HCEC 1CT (cell line): ENCODE measurements at regions not wholly inside any gene's neighbourhood (a gene's known extent, or its start where the extent isn't known, plus 50 kb on each side); places are given as distances from the start of the nearest gene placed in this dataset.
"Not testable (repeated sequence)": the region's sequence is repeated elsewhere in the genome, so short reads cannot be mapped to it uniquely, and the experiment has no call there.

Experiments used
- DNase-seq: peaks from one replicate; pipeline ENCODE4 v3.0.0-alpha.2; 2017

DNA sequence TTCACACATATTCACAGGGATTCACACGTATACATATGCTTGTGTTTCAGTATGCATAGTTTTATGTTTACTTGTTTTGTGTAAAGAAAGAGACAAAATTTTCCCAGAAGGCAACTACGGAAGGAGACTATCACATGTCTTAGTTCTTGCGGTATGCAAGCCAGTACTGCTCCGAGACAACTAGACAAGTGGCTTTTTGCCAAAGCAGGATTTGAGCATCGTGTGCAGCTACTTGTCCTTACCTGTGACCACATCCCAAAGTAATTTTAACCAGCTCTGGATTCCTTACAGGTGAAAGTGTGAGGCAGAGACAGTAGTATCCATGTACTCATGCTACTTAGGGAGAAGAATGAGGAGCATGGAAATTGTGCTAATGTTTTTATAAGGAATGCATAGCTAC, 591.4 kb upstream of the NR2F2 start:
- DNase-seq, result no peak

DNA sequence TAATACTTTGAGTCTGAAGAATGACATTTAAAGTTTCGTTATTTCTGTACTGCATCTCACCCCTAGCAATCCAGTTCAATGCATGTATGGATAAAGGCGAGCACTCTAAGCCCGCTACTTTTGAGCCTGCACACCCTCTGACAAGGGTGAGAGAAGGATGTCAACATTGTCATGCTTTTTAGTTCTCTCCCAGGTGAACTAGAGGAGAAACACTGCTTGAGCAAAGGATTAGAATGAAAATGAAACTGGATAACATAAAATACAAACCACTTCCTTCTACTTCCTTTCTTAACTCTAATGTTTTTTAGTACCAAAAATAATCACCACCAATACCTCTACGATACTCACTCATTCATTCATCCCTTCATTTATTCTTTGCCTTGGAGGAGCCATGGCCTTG, 588.7 kb upstream of the NR2F2 start:
- DNase-seq, result no peak

DNA sequence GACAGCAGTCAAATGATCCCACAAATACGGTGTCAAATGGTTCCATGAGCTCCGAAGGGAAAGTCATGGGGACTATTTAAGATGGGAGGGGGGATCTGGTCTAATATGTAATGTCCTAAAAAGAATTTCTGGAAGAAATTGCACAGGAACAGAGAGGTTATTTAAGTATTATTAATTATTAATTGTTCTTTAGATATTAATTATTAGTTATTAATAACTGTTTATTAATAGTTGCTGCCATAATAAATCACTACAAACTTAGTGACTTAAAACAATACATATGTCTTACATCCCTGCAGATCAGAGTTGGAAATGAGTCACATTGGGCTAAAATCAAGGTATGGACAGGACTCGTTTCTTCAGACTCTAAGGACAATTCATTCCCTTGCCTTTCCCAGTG, 588.2 kb upstream of the NR2F2 start:
- no peak for DNase-seq

DNA sequence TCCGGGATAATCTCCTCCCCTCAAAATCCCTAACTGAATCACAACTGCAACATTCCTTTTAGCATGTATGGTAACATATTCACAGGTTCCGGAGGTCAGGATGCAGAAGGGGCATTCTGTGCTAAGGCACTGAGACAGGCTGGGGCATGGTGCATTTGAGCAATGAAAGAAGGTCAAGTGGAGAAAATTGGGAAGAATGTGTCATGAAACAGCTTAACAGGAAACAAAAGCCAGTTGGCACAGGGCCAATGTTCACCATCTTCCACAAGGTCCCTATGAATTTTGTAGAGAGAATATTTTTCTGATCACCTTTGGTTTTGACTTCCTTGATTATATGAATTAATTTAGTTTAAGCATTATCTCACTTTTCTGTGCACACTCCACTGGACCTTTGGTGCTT, 587.7 kb upstream of the NR2F2 start:
- no peak for DNase-seq

DNA sequence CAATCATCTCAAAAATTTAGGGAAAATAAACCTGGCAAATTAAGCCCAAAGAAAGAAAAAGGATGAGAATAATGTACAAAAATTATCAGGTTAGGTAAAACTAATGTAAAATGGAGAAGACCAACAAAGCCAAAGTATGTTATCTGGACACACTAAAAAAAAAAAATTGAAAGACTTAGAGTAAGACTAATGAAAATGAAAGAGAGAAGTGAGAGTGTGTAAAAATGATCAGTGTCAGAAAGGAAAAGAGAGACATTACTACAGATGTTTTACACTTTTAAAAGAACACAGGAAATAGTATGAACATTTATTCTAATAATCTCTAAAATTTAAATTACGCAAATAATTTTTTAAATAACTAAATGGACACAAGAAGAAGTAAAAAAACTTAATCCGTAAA, 573.3 kb upstream of the NR2F2 start:
- DNase-seq, result no peak

DNA sequence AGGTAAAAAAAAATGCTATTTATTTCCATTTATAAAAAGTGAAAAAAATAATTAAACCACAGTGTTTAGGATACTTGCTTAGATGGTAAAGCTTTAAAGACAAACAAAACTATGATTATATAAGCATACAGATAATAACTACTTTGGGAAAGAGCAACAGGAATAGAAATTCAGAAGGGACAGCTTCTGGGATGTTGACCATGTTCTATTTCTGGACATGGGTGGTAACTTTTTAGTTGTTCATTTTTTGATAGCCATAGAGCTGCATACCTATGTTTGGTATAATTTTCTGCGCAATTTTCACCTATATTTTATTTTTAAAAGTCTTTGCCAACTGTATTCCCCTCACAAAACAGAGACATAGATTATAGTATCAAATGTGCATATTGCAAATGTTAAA, 572.0 kb upstream of the NR2F2 start:
- no peak for DNase-seq

DNA sequence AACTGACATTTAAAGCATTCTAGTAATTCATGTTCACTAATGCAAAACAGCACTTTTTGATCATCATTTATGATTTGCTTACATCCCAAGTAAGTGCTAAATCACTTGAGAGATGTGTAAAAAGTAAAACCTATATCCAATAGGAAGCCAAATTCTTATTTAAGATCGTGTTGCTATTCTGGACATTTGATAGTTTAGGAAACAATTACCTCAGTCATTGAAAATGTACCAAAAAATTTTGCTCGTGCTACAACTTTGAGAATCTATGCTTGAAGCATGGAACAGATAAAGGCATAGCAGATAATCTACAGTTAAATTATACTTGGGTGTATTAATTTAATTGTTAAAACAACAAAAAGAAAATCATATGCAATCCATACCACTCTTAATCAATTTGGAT, 571.6 kb upstream of the NR2F2 start:
- no peak for DNase-seq

DNA sequence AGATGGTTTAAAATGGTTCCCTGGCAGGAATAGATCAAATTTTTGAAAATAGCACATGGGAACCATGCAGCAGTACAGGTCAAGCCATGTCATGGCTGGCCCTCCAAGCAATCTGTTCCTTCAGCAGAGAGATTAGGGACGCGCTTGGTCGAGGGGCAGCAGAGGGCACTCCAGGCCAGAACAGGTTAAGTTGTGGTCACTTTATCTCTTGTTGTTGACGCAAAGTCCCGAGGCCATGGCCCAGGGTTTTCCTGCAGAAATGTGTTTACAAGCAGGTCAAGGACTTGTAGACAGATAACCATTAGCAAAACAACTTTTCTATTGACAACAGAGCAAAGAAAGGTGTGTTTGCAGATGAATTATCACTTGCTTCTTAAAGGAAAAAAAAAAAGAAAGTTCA, 570.0 kb upstream of the NR2F2 start:
- peak; percentile 17 for DNase-seq

DNA sequence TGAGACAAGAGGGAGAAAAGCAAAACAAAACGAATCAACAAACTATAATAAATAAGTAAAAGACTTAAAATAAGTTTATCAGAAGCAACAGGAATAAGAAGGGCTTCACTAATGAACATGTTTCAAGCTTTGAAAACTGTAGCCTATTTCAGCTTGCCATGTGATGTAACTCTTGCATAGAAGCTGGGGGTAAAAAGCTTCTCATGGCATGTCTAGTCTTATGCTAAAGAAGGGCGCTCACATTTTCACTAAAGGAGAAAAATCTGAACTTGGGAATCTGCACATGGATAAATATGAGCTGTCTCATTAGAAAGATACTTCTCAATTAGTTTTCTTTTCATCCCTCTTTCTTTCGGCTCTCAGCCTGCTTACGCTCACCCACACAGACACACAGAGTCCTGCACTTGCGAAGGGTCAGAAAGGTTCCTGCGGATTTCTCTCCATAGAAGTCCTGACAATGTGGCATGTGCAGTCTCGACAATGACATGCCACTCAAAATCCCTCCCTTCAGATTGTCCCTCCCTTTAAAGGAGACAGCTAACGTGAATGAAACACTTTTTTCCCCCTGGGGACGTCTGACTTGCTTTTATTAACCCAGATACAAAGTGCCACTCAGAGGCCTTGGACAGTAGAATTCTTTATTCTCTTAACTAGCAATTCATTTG, 568.9 kb upstream of the NR2F2 start:
- no peak for DNase-seq

DNA sequence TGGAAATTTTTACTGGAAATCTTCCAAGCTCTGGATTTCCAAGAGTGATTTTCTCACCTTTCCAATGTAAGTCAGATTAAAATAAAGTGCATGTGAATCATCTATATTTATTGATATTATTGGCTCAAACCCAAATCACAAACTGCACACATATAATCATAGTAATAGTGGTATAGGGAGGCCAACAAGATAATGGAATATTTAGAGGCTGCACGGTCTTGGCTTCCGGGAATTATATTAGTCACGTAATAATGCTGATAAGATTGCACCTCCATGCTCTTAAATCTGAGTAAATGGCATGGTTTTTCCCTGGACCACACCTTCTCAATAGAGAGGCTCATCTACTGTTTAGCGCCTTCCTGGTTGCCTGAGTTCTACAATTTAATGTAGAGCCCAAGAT, 567.1 kb upstream of the NR2F2 start:
- no peak for DNase-seq

DNA sequence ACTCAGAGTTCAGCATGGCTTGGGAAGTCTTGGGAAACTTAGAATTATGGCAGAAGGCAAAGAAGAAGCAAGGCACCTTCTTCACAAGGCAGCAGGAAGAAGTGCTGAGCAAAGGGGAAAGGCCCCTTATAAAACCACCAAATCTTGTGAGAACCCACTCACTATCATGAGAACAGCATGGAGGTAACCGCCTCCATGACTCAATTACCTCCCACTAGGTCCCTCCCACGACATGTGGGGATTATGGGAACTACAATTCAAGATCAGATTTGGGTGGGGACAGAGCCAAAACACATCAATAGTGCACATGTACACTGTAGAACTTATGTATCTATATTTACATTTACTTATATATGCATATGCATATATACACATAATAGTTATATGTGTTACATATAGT, 565.3 kb upstream of the NR2F2 start:
- DNase-seq, result no peak

DNA sequence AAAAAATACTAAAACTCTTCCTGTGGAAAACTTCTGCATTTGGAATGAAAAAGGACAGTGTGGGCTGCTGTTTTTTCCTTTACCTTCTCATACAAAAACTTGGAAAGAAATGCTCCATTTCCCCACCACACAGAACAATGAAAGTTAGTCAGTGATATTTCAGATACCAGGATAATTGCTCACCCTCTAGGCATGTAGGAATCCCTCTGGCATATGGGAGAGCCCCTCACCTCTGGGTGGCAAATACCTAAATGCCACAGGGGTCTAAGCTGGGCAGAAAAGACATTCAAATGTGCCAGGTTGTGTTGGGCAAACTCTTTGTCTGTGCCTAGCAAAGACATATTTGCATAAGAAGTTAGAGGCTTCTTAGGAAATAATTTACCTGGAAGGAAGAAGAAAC, 560.3 kb upstream of the NR2F2 start:
- peak; percentile 1 for DNase-seq

DNA sequence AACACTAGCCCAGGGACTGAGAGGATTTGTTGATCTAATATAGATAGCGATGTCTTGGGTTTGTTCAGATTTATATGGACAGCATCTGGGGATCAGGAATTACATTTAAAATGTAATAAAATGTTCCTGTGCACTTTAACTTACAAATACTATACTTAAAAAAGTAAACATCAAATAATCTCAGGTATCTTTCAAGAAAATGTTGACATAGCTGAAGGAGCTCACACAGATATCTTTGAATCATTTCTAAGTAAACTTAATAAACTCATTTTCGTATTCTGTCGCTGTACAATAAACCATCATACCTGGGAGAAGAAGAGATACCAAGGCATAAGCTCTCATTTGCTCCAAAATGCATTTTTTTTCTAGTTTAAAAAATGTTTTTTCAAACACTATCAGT, 557.5 kb upstream of the NR2F2 start:
- DNase-seq, result no peak

DNA sequence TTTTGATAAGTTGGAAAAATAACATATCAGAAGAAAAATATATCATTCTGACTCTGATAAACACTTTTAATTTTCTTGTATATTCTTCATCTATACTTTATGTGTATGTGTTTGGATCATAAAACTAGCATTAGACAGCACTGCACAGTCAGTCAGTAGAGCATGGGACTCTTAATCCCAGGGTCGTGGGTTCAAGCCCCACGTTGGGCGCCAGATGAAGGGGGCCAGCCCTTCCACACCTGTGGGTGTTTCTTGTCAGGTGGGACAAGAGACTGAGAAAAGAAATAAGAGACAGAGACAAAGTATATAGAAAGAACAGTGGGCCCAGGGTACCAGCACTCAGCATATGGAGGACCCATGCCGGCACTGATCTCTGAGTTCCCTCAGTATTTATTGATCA, 546.0 kb upstream of the NR2F2 start:
- DNase-seq, result no peak

DNA sequence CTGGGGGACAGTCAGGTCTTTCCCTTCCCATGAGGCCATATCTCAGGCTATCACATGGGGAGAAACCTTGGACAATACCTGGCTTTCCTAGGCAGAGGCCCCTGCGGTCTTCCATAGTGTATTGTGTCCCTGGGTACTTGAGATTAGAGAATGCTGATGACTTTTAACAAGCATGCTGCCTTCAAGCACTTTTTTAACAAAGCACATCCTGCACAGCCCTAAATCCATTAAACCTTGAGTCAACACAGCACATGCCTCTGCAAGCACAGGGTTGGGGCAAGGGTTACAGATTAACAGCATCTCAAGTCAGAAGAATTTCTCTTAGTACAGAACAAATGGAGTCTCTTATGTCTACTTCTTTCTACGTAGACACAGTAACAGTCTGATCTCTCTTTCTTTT, 545.2 kb upstream of the NR2F2 start:
- not testable (repeated sequence) for DNase-seq

DNA sequence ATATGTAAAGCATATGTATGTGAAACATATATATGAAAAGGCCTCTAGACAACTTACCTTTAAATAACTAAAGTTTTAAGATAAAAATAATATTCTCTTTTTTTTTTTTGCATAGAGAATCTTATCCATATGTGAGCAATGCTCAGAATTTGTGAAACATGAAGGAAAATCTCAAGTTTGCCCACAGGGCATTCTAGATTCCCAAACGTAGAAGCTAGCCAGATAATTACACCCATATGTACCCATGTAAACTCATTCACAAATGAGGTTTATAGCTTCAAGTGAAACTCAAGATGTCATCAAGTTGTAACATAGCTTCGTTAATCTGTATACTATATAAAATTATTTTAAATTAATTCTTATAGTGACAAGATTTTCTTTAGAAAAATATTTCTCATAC, 537.3 kb upstream of the NR2F2 start:
- DNase-seq, result no peak

DNA sequence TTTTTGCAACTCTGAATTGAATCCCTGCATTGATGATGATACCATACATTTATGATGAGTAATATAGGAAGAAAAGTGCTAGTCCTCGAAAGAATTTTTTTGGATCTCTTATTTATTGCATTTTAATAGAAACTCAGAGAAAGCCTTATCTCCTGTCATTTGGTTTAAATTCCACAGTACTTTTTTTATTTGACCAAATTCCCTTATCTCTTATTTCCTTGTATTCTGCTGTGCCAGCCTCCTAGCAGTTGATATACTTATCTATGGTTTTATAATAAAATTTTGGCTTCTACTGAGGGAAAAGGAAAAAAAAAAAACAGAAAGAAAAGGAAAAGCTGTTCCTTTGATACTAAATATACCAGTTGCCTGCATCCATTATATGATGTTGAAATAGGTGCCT, 535.1 kb upstream of the NR2F2 start:
- DNase-seq, result no peak

DNA sequence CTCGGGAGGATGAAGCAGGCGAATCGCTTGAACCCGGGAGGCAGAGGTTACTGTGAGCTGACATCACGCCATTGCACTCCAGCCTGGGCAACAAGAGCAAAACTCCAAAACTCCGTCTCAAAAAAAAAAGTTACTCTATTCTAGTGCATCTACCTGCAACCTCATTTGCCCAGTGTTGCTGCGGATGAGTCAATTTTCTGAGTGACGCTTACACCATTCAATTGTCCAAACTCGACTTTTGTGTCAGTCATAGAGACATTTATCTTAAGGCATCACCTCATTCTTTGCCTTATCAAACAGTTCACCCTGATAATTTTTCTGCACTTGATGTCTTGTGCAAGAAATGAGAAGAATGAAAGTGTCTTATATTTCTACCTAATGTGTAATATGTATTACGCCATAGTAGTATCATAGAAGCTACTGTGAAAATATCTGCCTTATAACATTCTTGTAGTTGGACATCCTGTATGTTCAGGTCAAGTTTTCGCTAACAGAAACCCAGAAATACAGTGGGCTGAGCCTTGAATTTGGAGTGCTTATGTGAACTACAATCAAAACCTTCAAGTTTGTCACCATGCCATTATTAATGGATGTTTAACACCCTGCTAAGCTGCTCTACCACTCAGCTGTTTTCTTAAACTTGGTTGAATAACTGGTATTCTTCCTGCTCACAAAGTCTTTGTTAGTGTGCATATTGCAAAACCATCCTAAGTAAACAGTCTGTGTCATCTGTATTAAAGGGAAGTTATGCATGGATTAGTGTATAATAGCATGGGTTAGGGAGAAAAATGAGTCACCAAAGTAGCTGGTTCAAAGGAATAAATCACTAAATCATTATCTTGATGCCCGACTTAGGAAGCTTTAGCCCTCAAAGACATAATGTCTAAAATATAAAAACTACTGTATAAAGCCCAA, 531.0 kb upstream of the NR2F2 start:
- peak; percentile 95 for DNase-seq

DNA sequence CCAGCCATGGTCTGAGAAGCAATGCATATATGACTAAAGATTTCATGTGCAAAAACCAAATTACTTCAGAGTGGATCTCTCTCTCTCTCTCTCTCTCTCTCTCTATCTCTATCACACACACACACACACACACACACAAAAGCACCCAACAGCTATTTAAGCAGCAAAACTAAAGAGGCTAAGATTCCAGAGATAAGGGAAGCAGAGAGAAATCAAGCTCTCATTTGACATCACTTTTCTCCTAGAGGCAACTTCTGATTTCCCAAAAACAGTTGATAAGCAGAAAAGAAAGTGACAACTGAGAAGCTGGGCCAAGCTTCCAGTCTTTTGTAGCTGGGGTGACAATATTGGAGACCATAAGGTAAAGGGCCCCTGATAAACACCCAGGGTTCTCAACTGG, 526.0 kb upstream of the NR2F2 start:
- no peak for DNase-seq

DNA sequence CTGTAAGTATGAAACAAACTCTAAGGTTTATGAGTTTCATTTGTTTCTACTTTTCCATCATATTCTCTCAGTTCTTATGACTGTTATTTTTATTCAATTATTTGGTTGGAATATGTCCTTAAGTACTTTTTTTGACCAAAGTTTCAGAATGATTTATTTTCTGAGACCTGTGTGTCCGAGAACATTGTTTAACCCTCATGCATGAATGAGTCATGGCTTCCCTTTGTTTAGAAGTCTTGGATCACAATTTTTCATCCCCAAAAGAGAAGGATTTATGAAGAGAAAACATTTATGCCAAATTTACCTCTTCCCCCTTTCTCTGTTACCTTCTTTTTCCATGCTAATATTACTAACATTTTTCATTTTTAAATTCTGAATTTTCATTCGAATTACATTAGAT, 518.0 kb upstream of the NR2F2 start:
- peak; percentile 57 for DNase-seq

DNA sequence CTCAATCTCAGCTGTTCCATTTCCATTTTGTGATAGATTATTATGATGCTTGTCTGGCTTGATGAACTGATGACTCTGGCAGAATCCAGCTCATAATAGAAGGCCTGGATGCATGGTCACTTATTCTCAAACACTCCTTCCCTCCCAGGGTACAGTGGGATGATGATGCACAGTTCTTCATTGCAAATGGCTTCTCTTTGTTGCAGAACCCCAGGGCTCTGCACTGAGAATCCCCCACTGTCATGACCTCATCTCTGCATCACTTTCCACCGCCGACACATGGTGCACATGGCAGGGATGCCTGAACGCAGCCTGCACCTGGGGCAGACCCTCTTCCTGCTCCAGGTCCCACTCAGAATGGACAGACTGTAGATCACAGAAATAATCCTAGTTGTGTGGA, 515.6 kb upstream of the NR2F2 start:
- DNase-seq, result no peak

DNA sequence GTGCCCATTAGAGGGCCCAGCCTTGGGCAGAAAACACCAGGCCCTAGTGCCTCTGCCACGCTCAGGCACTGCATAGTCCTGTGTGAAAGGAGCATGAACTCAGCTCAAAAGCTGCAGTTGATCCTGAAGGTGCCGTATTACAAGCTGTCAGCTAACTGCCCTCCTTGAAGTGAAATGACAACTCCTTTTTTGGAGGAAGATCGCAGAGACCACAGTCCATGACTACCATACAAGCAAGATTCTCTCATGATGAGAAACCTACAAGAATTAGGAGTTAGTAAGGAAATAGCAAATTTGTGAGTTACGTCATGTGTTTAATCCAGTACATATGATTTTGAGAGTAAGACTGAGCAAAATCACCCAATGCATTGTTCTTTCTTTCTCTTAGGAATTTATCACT, 513.9 kb upstream of the NR2F2 start:
- no peak for DNase-seq

DNA sequence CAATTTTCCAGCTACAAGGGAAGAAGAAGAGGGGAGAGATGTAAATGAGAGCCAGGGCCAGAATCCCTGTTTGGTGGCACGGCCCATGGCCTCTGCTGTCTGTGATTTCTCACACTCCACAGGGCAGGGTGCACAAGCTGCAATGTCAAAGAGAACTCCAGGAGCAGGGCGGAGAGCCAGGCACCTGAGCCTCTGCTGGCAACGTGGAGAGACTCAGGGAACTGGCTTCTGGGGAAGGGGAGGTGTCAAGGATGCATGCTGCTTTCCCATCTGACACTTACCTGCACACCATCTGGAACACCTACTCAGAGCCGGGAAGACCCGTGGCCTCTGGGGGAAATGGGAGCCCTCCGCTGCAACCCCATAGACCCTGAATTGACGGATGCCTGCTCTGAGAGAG, 507.5 kb upstream of the NR2F2 start:
- DNase-seq, result no peak

DNA sequence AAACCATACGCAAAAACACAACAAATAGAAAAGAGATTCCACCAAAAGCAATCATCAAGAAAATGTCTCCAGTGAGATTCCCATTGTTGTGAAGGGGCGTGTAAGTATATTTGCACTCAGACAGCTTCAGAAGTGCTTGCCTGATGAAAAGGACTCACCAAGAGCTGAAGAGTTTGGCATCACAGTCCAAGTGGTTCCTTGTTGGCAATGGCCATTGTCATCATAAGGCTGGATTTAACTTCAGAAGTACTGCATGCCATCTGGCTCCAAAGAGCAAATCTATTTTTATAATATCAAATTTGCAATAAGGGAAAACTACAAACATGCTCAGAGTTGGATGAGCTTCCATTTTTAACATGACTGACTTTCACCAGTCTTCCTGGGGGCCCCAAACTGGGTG, 505.3 kb upstream of the NR2F2 start:
- no peak for DNase-seq
